Tibial nerve (tissue), 4 donors: ENCODE measurements at regions not wholly inside any gene's neighbourhood (a gene's known extent, or its start where the extent isn't known, plus 50 kb on each side); places are given as distances from the start of the nearest gene placed in this dataset.

Source experiments
- DNase-seq, 2 donors: peaks; one replicate each; pipeline ENCODE4 v3.0.0-alpha.2; 2019; ENCODE audit warnings: low spot score in 2 of 2
- H3K27ac ChIP-seq, 4 donors: fragments of 200-600 bp; sonication (generic) in 3 of 4; one replicate each; pipeline ENCODE4 v1.5.1; 2017 to 2019; ENCODE audit warnings: mild to moderate bottlenecking in 1 of 4
- H3K27me3 ChIP-seq, 2 donors: fragments of 200-600 bp; sonication (generic) in 1 of 2; one replicate each; pipeline versions ENCODE4 v1.5.1 to v1.6.0; 2017 to 2019
- H3K36me3 ChIP-seq, 3 donors: fragments of 200-600 bp; sonication (generic); one replicate each; pipeline ENCODE4 v1.5.1; 2018 to 2019
- H3K4me1 ChIP-seq, 4 donors: fragments of 200-600 bp; sonication (generic) in 3 of 4; one replicate each; pipeline ENCODE4 v1.5.1; 2017 to 2019
- H3K4me3 ChIP-seq, 4 donors: fragments of 200-600 bp; sonication (generic) in 3 of 4; one replicate each; pipeline ENCODE4 v1.5.1; 2017 to 2019; ENCODE audit warnings: mild to moderate bottlenecking in 1 of 4, moderate library complexity in 1 of 4
- H3K9me3 ChIP-seq, 4 donors: fragments of 200-600 bp; sonication (generic) in 3 of 4; one replicate each; pipeline ENCODE4 v1.5.1; 2017 to 2019
- CTCF ChIP-seq, 5 experiments: fragments of 200-600 bp in 3 of 5; fragments of 450-650 bp in 2 of 5; sonication (generic) in 3 of 5; IDR thresholded peaks; one replicate each; pipeline ENCODE4 v1.5.1; 2016 to 2019; ENCODE audit warnings: antibody characterized with exemption in 5 of 5, mild to moderate bottlenecking in 3 of 5, moderate library complexity in 2 of 5
- EP300 ChIP-seq, 2 donors: sonication (generic); formaldehyde crosslinking; IDR thresholded peaks; one replicate each; pipeline ENCODE4 v1.6.1; 2017; ENCODE audit warnings: antibody characterized with exemption in 2 of 2, mild to moderate bottlenecking in 1 of 2
- POLR2A ChIP-seq, 2 donors: fragments of 450-650 bp; IDR thresholded peaks; one replicate each; pipeline ENCODE4 v1.6.1; 2017; ENCODE audit warnings: antibody characterized with exemption in 2 of 2, mild to moderate bottlenecking in 2 of 2, moderate library complexity in 2 of 2
- WGBS, 2 donors: methylation state at CpG; one replicate each; pipeline ENCODE4 v1.1.5; 2018; 5-methylcytosine and 5-hydroxymethylcytosine counted together

- Histone ChIP-seq H3K27me3 (no peaks in the 10 kb centered on the region), H3K4me3 (no peak overlapping the region), H3K4me1 (no peaks in the 10 kb centered on the region), H3K36me3 (no peaks in the 10 kb centered on the region), H3K9me3 (no peaks in the 10 kb centered on the region), H3K27ac (no peak overlapping the region)
- no peak for TF ChIP-seq EP300 (IDR thresholded peaks at IDR 0.05)
- no peak for TF ChIP-seq CTCF (IDR thresholded peaks at IDR 0.05)
- TF ChIP-seq POLR2A (IDR thresholded peaks at IDR 0.05) = no peak
- 93 to 97% methylated on average over 1 of the region's 1 CpG for WGBS, 2 donors
- no peak for DNase-seq
These were observed 253.1 kb upstream of the EDIL3 start for GRCh38 chr5:84637662-84638375.

GRCh38 chr5:84635235-84636055, 250.8 kb upstream of the EDIL3 start:
- Histone ChIP-seq H3K27ac (no peak overlapping the region), H3K27me3 (no peaks in the 10 kb centered on the region), H3K4me3 (no peak overlapping the region), H3K9me3 (no peaks in the 10 kb centered on the region), H3K36me3 (no peaks in the 10 kb centered on the region), H3K4me1 (no peaks in the 10 kb centered on the region)
- DNase-seq = no peak
- TF ChIP-seq CTCF (IDR thresholded peaks at IDR 0.05) = no peak
- no peak for TF ChIP-seq POLR2A (IDR thresholded peaks at IDR 0.05)
- TF ChIP-seq EP300 (IDR thresholded peaks at IDR 0.05) = no peak
- WGBS, 2 donors = 94 to 96% methylated on average over 18 to 22 of the region's 22 CpGs

GRCh38 chr5:84634256-84634655, 249.6 kb upstream of the EDIL3 start:
- Histone ChIP-seq H3K9me3 (no peaks in the 10 kb centered on the region), H3K27ac (no peak overlapping the region), H3K36me3 (no peaks in the 10 kb centered on the region), H3K27me3 (no peaks in the 10 kb centered on the region), H3K4me1 (no peaks in the 10 kb centered on the region), H3K4me3 (no peak overlapping the region)
- TF ChIP-seq POLR2A (IDR thresholded peaks at IDR 0.05) (no peak), EP300 (IDR thresholded peaks at IDR 0.05) (no peak)
- DNase-seq = no peak
- WGBS, 2 donors = 88 to 95% methylated on average over 10 to 11 of the region's 11 CpGs

GRCh38 chr5:84632418-84632817, 247.7 kb upstream of the EDIL3 start:
- no peak overlapping the region for H3K4me3 ChIP-seq
- H3K36me3 ChIP-seq = no peaks in the 10 kb centered on the region
- no peaks in the 10 kb centered on the region for H3K9me3 ChIP-seq
- TF ChIP-seq POLR2A (IDR thresholded peaks at IDR 0.05) = no peak
- TF ChIP-seq EP300 (IDR thresholded peaks at IDR 0.05) = no peak
- no peak for TF ChIP-seq CTCF (IDR thresholded peaks at IDR 0.05)
- WGBS, 2 donors = 90 to 94% methylated on average over 3 of the region's 3 CpGs
- no peaks in the 10 kb centered on the region for H3K27me3 ChIP-seq
- no peak for DNase-seq
- H3K4me1 ChIP-seq = no peaks in the 10 kb centered on the region
- H3K27ac ChIP-seq = no peak overlapping the region

- WGBS, 2 donors = 81 to 91% methylated on average over 2 of the region's 2 CpGs
These were observed 244.2 kb upstream of the EDIL3 start for GRCh38 chr5:84628918-84629317.

More at GRCh38 chr5:84628918-84629317, 244.2 kb upstream of the EDIL3 start:
- H3K4me1 ChIP-seq = no peaks in the 10 kb centered on the region
- no peak overlapping the region for H3K4me3 ChIP-seq
- H3K27ac ChIP-seq = no peak overlapping the region
- TF ChIP-seq EP300 (IDR thresholded peaks at IDR 0.05) (no peak), CTCF (IDR thresholded peaks at IDR 0.05) (no peak), POLR2A (IDR thresholded peaks at IDR 0.05) (no peak)
- no peaks in the 10 kb centered on the region for H3K27me3 ChIP-seq
- DNase-seq = no peak
- H3K9me3 ChIP-seq = no peaks in the 10 kb centered on the region
- no peaks in the 10 kb centered on the region for H3K36me3 ChIP-seq
